Mammary epithelial cell (primary cell): ENCODE measurements at regions not wholly inside any gene's neighbourhood (a gene's known extent, or its start where the extent isn't known, plus 50 kb on each side); places are given as distances from the start of the nearest gene placed in this dataset.

Experiments
- EZH2 ChIP-seq: IDR thresholded peaks from 2 replicates; pipeline ENCODE4 v1.6.1; 2012; ENCODE audit warnings: low read length, inconsistent platforms, borderline replicate concordance
- TF ChIP-seq, protein P1 (sequence below), 2 donors: IDR thresholded peaks in 1 of 2; conservative IDR thresholded peaks in 1 of 2; 2 replicates each; pipeline ENCODE4 v1.5.1; 2011 to 2012; ENCODE audit warnings: inconsistent platforms in 2 of 2, low read length in 2 of 2, mild to moderate bottlenecking in 2 of 2, control low read depth in 1 of 2, low read depth in 1 of 2; ENCODE audit not compliant: insufficient read depth in 1 of 2; ENCODE audit errors: extremely low read depth in 1 of 2

- TF ChIP-seq, protein P1, sequence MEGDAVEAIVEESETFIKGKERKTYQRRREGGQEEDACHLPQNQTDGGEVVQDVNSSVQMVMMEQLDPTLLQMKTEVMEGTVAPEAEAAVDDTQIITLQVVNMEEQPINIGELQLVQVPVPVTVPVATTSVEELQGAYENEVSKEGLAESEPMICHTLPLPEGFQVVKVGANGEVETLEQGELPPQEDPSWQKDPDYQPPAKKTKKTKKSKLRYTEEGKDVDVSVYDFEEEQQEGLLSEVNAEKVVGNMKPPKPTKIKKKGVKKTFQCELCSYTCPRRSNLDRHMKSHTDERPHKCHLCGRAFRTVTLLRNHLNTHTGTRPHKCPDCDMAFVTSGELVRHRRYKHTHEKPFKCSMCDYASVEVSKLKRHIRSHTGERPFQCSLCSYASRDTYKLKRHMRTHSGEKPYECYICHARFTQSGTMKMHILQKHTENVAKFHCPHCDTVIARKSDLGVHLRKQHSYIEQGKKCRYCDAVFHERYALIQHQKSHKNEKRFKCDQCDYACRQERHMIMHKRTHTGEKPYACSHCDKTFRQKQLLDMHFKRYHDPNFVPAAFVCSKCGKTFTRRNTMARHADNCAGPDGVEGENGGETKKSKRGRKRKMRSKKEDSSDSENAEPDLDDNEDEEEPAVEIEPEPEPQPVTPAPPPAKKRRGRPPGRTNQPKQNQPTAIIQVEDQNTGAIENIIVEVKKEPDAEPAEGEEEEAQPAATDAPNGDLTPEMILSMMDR (conservative IDR thresholded peaks at IDR 0.05 in 1 of 2, IDR thresholded peaks at IDR 0.05 in 1 of 2; ENCODE audit: extremely low read depth in 1 of 2, insufficient read depth in 1 of 2, low read depth in 1 of 2, low read length in 2 of 2), result no peak
- TF ChIP-seq EZH2, result no peak
These were observed 97.4 kb upstream of the IPO9 start for GRCh38 chr1:201731592-201731991.
